HCT116 (cell line): ENCODE measurements at regions not wholly inside any gene's neighbourhood (a gene's known extent, or its start where the extent isn't known, plus 50 kb on each side); places are given as distances from the start of the nearest gene placed in this dataset.
"Not testable (repeated sequence)": the region's sequence is repeated elsewhere in the genome, so short reads cannot be mapped to it uniquely, and the experiment has no call there.

Source experiments
- ATAC-seq: fragments of 200-7000 bp; cut with Tn5 transposase; 2 replicates; pipeline ENCODE4 v1.9.1; 2020; ENCODE audit warnings: mild to moderate bottlenecking, moderate library complexity
- BruUV-seq: library from RNA; stranded (reverse); fragments of 400-500 nt; replicated peaks from 2 replicates; lab custom pipeline; 2021; lab: Mats Ljungman, UMichigan
- CTCF ChIA-PET: fragments of 300-600 bp; sonication (Branson Sonifier 250); formaldehyde crosslinking; loops from one replicate; lab custom pipeline; 2021; ENCODE audit warnings: antibody characterized with exemption; lab: Charles Lee
- POLR2A ChIA-PET: fragments of 300-600, 350-600 bp; sonication (Branson Sonifier 250); formaldehyde crosslinking; loops from one replicate; lab custom pipeline; 2021; ENCODE audit warnings: antibody characterized with exemption; lab: Charles Lee
- RAD21 ChIA-PET, 2 experiments: fragments of 300-600 bp; sonication (Branson Sonifier 250); formaldehyde crosslinking; loops; one replicate each; lab custom pipeline; 2023; ENCODE audit warnings: low total read pairs in 2 of 2; ENCODE audit not compliant: uncharacterized antibody in 2 of 2, unreplicated experiment in 2 of 2, low non-redundant PET in 1 of 2; lab: Charles Lee
- DNase-seq: peaks from one replicate; pipeline ENCODE4 v3.0.0-alpha.2; 2010; ENCODE audit warnings: low read depth, low spot score
- H2AFZ ChIP-seq: fragments of 200-600 bp; shearing (Covaris generic), sonication (generic); 2 replicates; pipeline ENCODE4 v1.6.1; 2017; ENCODE audit warnings: low read depth, mixed run types, mixed read lengths, antibody characterized with exemption, low read length; ENCODE audit not compliant: poor library complexity, severe bottlenecking
- H3K27ac ChIP-seq: 2 replicates; pipeline ENCODE4 v1.5.1; 2012; ENCODE audit warnings: low read depth, low read length
- H3K27me3 ChIP-seq: fragments of 200-600 bp; sonication (generic); 2 replicates; pipeline ENCODE4 v1.6.1; 2016; ENCODE audit warnings: mixed run types, low read length, mixed read lengths; ENCODE audit not compliant: insufficient read depth
- H3K36me3 ChIP-seq, 2 experiments: fragments of 200-500 bp in 1 of 2; fragments of 200-600 bp in 1 of 2; sonication (Bioruptor generic) in 1 of 2; sonication (generic) in 1 of 2; 2 replicates each; pipeline versions ENCODE4 v1.5.1 to v1.6.1; 2014 to 2016; ENCODE audit warnings: low read length in 2 of 2, inconsistent platforms in 1 of 2, mixed read lengths in 1 of 2, mixed run types in 1 of 2; ENCODE audit not compliant: insufficient read depth in 2 of 2, control insufficient read depth in 1 of 2
- H3K4me1 ChIP-seq, 2 experiments: fragments of 200-600 bp in 1 of 2; sonication (generic) in 1 of 2; 2 replicates each; pipeline versions ENCODE4 v1.5.1 to v1.6.1; 2012 to 2017; ENCODE audit warnings: low read length in 2 of 2, inconsistent platforms in 1 of 2, mild to moderate bottlenecking in 1 of 2, mixed read lengths in 1 of 2, mixed run types in 1 of 2, moderate library complexity in 1 of 2; ENCODE audit not compliant: insufficient read depth in 2 of 2, control insufficient read depth in 1 of 2
- H3K4me2 ChIP-seq: fragments of 200-600 bp; sonication (generic); 2 replicates; pipeline ENCODE4 v1.6.1; 2017; ENCODE audit warnings: mixed run types, low read length, mixed read lengths
- H3K4me3 ChIP-seq, 2 experiments: fragments of 200-600 bp in 1 of 2; sonication (generic) in 1 of 2; replicated peaks in 1 of 2; 2 replicates each; pipeline ENCODE4 v1.5.1; 2011 to 2016; ENCODE audit warnings: low read length in 2 of 2, control low read depth in 1 of 2, low read depth in 1 of 2, mild to moderate bottlenecking in 1 of 2, mixed read lengths in 1 of 2, mixed run types in 1 of 2
- H3K79me2 ChIP-seq: fragments of 200-600 bp; sonication (generic); 2 replicates; pipeline ENCODE4 v1.6.1; 2017; ENCODE audit warnings: mild to moderate bottlenecking, mixed run types, low read length, moderate library complexity, mixed read lengths; ENCODE audit not compliant: insufficient read depth
- H3K9ac ChIP-seq: fragments of 200-600 bp; sonication (generic); 2 replicates; pipeline ENCODE4 v1.6.1; 2016; ENCODE audit warnings: low read length, mixed read lengths
- H3K9me2 ChIP-seq: fragments of 200-600 bp; sonication (generic), shearing (Covaris generic); 2 replicates; pipeline ENCODE4 v1.6.1; 2017; ENCODE audit warnings: mixed run types, mild to moderate bottlenecking, moderate library complexity; ENCODE audit not compliant: insufficient read depth
- H3K9me3 ChIP-seq, 2 experiments: fragments of 200-500 bp in 1 of 2; fragments of 200-600 bp in 1 of 2; sonication (Bioruptor generic) in 1 of 2; sonication (generic) in 1 of 2; 2 replicates each; pipeline ENCODE4 v1.6.1; 2014 to 2017; ENCODE audit warnings: low read length in 2 of 2, mixed read lengths in 2 of 2, inconsistent platforms in 1 of 2, low read depth in 1 of 2, mild to moderate bottlenecking in 1 of 2, mixed run types in 1 of 2, moderate library complexity in 1 of 2; ENCODE audit not compliant: control insufficient read depth in 1 of 2, insufficient read depth in 1 of 2
- H4K20me1 ChIP-seq: fragments of 200-600 bp; sonication (generic), shearing (Covaris generic); 2 replicates; pipeline ENCODE4 v1.6.1; 2017; ENCODE audit warnings: mixed run types, mild to moderate bottlenecking, moderate library complexity; ENCODE audit not compliant: insufficient read depth
- intact Hi-C: fragments of 100-400 bp; cut with micrococcal nuclease; formaldehyde crosslinking; loops from 2 replicates; pipeline ENCODE4 v1.10.0; 2022

DNA sequence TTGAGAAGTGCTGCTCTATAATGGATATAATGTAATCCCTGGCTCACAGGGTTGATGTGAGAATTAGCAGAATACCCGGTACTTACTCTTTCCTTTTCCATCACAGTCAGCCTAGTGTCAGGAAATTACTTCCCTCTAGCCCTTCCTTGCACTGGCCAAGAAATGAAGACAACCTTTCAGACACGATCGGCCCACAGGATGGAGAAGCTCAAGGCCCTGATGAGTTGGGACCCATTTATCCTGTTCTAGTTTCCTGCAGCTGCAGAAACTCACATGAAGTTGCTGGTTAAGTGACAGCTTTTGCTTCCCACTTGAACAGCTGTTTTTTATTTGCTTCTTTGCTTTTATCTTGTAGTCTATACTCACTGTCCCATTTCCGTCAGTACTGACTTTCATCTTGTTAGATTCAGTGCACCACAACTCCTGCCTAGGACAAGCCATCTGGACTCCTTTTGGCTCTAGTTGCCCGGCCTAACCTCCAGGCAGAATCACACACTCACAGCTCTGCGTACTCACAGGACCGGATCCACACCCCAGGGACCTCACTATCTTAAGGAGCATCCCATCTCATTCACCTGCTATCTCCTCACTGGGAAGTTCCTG, 325.1 kb upstream of the CHRNA7 start:
- CTCF ChIA-PET, ATAC-seq: not testable (repeated sequence)

DNA sequence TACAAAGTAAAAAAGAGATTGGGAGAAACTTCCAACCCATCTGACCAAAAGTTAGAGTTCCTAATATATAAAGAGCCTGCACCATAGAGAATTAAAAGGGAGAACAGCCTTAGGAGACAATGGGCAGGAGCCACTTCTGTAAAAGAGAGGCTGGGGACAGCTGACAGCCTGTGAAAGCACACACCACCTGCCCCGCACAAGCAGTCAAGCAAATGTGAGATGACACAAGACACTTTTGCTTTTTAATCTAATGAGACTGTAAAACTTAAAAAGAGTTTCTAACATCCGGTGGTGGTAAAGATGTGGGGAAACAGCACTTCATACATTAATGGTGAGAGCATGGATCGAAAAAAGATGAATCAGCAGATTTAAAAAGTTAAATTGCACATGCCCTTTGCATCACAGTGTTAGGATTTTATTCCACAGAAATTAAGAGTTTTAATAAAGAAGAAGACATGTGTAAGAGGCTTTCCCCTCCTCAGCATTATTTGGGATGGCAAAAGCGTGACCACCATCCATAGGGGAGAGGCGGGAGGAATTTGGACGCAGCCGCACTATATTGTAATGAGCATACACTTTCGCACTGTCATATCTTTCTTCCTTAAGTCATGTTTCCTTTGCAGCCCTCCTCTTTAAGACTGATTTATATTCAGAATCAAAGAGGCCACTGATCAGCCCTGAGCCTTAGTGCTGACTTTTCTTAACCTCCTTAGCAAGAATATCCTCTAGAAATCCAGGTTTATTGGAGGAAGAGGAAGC, 322.2 kb upstream of the CHRNA7 start:
- H3K27ac ChIP-seq, CTCF ChIA-PET, H3K79me2 ChIP-seq, ATAC-seq, H2AFZ ChIP-seq, H3K4me3 ChIP-seq, H3K4me1 ChIP-seq, DNase-seq, intact Hi-C loops, POLR2A ChIA-PET, H3K9me3 ChIP-seq, H3K4me2 ChIP-seq, H3K9me2 ChIP-seq, RAD21 ChIA-PET, H4K20me1 ChIP-seq, BruUV-seq, H3K9ac ChIP-seq, H3K36me3 ChIP-seq, H3K27me3 ChIP-seq: not testable (repeated sequence)

More for the DNA sequence above, 325.1 kb upstream of the CHRNA7 start:
- H2AFZ ChIP-seq, DNase-seq, POLR2A ChIA-PET, H3K4me1 ChIP-seq, H3K9me2 ChIP-seq, H3K27me3 ChIP-seq, H3K4me2 ChIP-seq, H3K4me3 ChIP-seq, RAD21 ChIA-PET, H3K9me3 ChIP-seq, H3K79me2 ChIP-seq, H3K9ac ChIP-seq, H3K36me3 ChIP-seq, BruUV-seq, H3K27ac ChIP-seq, intact Hi-C loops, H4K20me1 ChIP-seq: not testable (repeated sequence)

DNA sequence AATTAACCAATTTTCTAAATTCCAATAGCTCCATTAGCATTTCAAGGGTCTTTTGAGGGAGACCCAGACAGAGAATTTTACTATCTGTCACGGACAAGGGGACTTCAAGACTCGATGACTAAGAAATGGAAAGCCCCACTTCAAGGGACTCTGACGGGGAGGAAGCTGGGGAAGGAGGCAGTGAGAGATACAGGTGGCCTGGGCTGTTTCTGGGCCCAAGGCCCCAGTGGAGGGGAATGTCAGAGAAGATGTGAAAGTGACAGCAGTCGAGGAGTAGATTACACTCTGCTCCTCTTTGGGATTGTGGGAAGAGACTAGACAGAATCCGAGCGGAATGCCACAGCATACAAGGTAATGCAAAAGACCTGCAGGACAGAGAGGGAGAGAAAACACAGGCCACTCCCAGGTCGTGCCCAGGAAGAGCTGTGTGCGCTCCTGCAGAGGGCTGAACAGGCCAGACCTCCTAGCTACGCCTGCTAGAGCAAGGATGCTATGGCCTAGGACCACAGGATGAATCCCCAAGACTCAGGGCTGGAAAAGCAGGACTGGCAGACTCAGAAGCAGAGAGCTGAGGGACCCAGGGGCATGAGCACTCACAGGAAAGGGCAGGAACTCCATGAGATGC, 321.5 kb upstream of the CHRNA7 start:
- H3K79me2 ChIP-seq, H4K20me1 ChIP-seq, H3K9ac ChIP-seq, RAD21 ChIA-PET, H3K9me3 ChIP-seq, CTCF ChIA-PET, H3K27me3 ChIP-seq, H3K9me2 ChIP-seq, H3K4me1 ChIP-seq, DNase-seq, BruUV-seq, ATAC-seq, H3K4me3 ChIP-seq, H3K36me3 ChIP-seq, H2AFZ ChIP-seq, intact Hi-C loops, H3K4me2 ChIP-seq, H3K27ac ChIP-seq, POLR2A ChIA-PET: not testable (repeated sequence)

DNA sequence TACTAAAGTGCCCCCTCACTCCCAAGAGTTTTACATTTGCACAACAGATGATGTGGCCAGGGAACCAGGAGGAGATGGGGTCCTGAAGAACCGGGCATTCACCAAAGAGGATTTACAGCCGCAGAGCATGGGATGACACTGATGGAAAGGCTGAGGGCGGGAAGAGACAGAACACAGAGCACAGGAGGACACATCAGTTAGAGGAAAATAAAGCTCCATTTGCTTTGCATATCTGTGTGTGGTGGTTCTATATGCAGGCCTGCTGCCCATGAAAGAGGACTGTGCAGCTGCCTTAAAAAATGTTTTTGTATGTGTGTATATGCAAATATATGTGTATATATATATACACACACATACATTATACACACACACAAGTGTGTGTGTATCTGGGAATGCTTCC, 320.8 kb upstream of the CHRNA7 start:
- BruUV-seq, H3K36me3 ChIP-seq, RAD21 ChIA-PET, H3K4me1 ChIP-seq, H3K9ac ChIP-seq, H3K79me2 ChIP-seq, DNase-seq, ATAC-seq, H3K9me2 ChIP-seq, H4K20me1 ChIP-seq, H2AFZ ChIP-seq, CTCF ChIA-PET, H3K4me2 ChIP-seq, H3K9me3 ChIP-seq, H3K27me3 ChIP-seq, H3K4me3 ChIP-seq, intact Hi-C loops, H3K27ac ChIP-seq, POLR2A ChIA-PET: not testable (repeated sequence)
